ENCODE measurements at regions not wholly inside any gene's neighbourhood (a gene's known extent, or its start where the extent isn't known, plus 50 kb on each side); places are given as distances from the start of the nearest gene placed in this dataset.

DNA sequence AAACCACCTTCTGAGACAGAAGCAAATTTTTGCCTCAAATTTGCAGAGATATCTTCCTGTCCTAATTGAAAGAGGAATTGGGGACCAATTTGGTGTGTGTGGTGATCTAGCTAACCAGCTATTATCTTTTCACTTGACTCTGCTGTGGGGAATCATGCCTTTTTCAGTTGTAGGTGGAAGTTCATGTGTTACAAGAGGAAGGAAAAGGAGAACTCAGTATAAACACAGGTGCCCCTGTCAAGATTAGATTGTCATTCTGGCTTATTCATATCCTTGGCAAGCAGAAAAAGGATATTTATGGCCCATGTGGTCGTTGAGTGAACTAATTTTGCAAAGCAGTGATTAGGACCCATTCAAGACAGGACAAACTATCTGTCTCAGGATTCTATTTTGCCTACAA is 336.8 kb upstream of the SLC30A5 start:
- TF ChIP-seq, protein P1, sequence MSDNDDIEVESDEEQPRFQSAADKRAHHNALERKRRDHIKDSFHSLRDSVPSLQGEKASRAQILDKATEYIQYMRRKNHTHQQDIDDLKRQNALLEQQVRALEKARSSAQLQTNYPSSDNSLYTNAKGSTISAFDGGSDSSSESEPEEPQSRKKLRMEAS (IDR thresholded peaks at IDR 0.05; ENCODE audit: low read depth) = no peak
- TF ChIP-seq EP300 (IDR thresholded peaks at IDR 0.05; ENCODE audit: borderline replicate concordance in 1 of 2, low read depth in 1 of 2, low read length in 1 of 2) (no peak), NFIC (IDR thresholded peaks at IDR 0.05; ENCODE audit: borderline replicate concordance) (no peak), CHD2 (IDR thresholded peaks at IDR 0.05; ENCODE audit: low read length, partially characterized antibody) (no peak), NRF1 (IDR thresholded peaks at IDR 0.05; ENCODE audit: low read depth, low read length) (no peak), EZH2phosphoT487 (IDR thresholded peaks at IDR 0.05; ENCODE audit: borderline replicate concordance, low read depth) (no peak), GABPA (IDR thresholded peaks at IDR 0.05; ENCODE audit: low read depth) (no peak), JUND (IDR thresholded peaks at IDR 0.05) (no peak), POLR2AphosphoS5 (IDR thresholded peaks at IDR 0.05; ENCODE audit: low read depth, low read length) (no peak), TAF1 (IDR thresholded peaks at IDR 0.05; ENCODE audit: borderline replicate concordance, low read depth, low read length) (no peak)
- TF ChIP-seq, protein P2, sequence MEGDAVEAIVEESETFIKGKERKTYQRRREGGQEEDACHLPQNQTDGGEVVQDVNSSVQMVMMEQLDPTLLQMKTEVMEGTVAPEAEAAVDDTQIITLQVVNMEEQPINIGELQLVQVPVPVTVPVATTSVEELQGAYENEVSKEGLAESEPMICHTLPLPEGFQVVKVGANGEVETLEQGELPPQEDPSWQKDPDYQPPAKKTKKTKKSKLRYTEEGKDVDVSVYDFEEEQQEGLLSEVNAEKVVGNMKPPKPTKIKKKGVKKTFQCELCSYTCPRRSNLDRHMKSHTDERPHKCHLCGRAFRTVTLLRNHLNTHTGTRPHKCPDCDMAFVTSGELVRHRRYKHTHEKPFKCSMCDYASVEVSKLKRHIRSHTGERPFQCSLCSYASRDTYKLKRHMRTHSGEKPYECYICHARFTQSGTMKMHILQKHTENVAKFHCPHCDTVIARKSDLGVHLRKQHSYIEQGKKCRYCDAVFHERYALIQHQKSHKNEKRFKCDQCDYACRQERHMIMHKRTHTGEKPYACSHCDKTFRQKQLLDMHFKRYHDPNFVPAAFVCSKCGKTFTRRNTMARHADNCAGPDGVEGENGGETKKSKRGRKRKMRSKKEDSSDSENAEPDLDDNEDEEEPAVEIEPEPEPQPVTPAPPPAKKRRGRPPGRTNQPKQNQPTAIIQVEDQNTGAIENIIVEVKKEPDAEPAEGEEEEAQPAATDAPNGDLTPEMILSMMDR (IDR thresholded peaks at IDR 0.05) = no peak
- TF ChIP-seq, protein P3, sequence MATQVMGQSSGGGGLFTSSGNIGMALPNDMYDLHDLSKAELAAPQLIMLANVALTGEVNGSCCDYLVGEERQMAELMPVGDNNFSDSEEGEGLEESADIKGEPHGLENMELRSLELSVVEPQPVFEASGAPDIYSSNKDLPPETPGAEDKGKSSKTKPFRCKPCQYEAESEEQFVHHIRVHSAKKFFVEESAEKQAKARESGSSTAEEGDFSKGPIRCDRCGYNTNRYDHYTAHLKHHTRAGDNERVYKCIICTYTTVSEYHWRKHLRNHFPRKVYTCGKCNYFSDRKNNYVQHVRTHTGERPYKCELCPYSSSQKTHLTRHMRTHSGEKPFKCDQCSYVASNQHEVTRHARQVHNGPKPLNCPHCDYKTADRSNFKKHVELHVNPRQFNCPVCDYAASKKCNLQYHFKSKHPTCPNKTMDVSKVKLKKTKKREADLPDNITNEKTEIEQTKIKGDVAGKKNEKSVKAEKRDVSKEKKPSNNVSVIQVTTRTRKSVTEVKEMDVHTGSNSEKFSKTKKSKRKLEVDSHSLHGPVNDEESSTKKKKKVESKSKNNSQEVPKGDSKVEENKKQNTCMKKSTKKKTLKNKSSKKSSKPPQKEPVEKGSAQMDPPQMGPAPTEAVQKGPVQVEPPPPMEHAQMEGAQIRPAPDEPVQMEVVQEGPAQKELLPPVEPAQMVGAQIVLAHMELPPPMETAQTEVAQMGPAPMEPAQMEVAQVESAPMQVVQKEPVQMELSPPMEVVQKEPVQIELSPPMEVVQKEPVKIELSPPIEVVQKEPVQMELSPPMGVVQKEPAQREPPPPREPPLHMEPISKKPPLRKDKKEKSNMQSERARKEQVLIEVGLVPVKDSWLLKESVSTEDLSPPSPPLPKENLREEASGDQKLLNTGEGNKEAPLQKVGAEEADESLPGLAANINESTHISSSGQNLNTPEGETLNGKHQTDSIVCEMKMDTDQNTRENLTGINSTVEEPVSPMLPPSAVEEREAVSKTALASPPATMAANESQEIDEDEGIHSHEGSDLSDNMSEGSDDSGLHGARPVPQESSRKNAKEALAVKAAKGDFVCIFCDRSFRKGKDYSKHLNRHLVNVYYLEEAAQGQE (IDR thresholded peaks at IDR 0.05; ENCODE audit: low read depth, low read length) = no peak
- TF ChIP-seq, protein P4, sequence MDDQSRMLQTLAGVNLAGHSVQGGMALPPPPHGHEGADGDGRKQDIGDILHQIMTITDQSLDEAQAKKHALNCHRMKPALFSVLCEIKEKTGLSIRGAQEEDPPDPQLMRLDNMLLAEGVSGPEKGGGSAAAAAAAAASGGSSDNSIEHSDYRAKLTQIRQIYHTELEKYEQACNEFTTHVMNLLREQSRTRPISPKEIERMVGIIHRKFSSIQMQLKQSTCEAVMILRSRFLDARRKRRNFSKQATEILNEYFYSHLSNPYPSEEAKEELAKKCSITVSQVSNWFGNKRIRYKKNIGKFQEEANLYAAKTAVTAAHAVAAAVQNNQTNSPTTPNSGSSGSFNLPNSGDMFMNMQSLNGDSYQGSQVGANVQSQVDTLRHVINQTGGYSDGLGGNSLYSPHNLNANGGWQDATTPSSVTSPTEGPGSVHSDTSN (IDR thresholded peaks at IDR 0.05) = no peak
- TF ChIP-seq, protein P5, sequence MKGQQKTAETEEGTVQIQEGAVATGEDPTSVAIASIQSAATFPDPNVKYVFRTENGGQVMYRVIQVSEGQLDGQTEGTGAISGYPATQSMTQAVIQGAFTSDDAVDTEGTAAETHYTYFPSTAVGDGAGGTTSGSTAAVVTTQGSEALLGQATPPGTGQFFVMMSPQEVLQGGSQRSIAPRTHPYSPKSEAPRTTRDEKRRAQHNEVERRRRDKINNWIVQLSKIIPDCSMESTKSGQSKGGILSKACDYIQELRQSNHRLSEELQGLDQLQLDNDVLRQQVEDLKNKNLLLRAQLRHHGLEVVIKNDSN (IDR thresholded peaks at IDR 0.05; ENCODE audit: borderline replicate concordance, low read depth) = no peak
